SH-SY5Y (cell line): ENCODE measurements at regions not wholly inside any gene's neighbourhood (a gene's known extent, or its start where the extent isn't known, plus 50 kb on each side); places are given as distances from the start of the nearest gene placed in this dataset.

Experiments used
- GATA2 ChIP-seq: IDR thresholded peaks from 2 replicates; pipeline ENCODE4 v1.6.1; 2011; ENCODE audit warnings: mild to moderate bottlenecking, low read depth, low read length
- GATA3 ChIP-seq: IDR thresholded peaks from 2 replicates; pipeline ENCODE4 v1.6.1; 2011; ENCODE audit warnings: low read depth, mild to moderate bottlenecking, low read length, moderate library complexity

- no peak for TF ChIP-seq GATA2
- no peak for TF ChIP-seq GATA3
These were observed 1218.1 kb downstream of the SLITRK1 start for GRCh38 chr13:82664183-82664582.
